ENCODE measurements at regions not wholly inside any gene's neighbourhood (a gene's known extent, or its start where the extent isn't known, plus 50 kb on each side); places are given as distances from the start of the nearest gene placed in this dataset.

DNA sequence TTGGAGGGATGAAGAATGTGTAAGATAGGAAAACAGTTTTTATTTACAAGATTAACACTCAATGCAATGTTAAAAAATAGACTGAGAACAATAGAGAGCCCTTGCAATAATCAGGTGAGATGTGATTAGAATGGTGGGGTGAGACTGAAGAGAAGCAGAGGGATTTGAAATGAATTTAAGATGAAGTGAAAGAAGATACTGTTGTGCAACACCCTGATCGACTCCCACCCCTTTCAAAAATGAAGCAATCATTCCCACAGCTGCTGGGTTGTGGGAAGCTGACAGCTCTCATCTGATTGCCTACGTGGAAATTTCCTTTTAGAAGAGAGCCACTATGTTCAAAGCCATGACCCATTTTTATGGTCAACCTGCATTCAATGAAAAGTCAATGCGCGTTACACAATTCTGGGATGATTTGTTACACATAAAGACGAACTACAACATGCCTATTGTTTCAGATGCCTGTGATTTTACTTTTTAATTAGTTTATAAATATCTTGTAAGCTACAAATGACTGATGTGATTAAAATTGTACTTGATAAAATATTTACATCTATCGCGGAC, 1374.8 kb downstream of the PCDH9 start:
- POLR2A ChIA-PET: no interaction called here
- Histone ChIP-seq H3K27me3 (ENCODE audit: control insufficient read depth, insufficient read depth, low read length) (no peaks in the 10 kb centered on the region), H3K9me3 (ENCODE audit: control insufficient read depth, insufficient read depth, low read length) (no peaks in the 10 kb centered on the region), H3K27ac (ENCODE audit: low read depth, low read length) (no peak overlapping the region), H3K4me3 (ENCODE audit: low read depth, low read length) (no peak overlapping the region)
- CTCF ChIA-PET: no interaction called here
- DNase-seq (ENCODE audit: low read depth, low spot score): no peak
- TF ChIP-seq CTCF (IDR thresholded peaks at IDR 0.05; ENCODE audit: low read depth, low read length): no peak

DNA sequence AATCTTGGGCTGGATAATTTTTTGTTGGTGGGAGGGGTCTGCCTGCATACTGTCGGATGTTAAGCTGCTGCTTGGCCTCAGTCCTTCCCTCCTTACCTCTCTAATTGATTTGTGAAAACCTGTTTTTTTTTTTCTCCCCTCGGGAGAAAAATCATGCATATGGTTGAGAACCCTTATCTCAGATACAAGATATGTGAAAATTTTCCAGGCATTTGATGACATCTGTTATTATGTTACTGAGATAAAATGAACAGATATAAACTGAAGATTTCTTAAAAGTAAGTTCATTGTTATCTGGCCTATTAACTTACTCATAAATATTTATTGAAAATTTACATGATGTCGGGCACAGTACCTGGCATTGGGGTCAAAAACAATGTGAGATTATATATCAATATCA, 1375.7 kb downstream of the PCDH9 start:
- no peak overlapping the region for H3K4me3 ChIP-seq (ENCODE audit: low read depth, low read length)
- DNase-seq (ENCODE audit: low read depth, low spot score): no peak
- ChIA-PET POLR2A (no interaction called here), CTCF (no interaction called here)
- H3K27ac ChIP-seq (ENCODE audit: low read depth, low read length): no peak overlapping the region
- no peak for TF ChIP-seq CTCF (IDR thresholded peaks at IDR 0.05; ENCODE audit: low read depth, low read length)
- no peaks in the 10 kb centered on the region for H3K9me3 ChIP-seq (ENCODE audit: control insufficient read depth, insufficient read depth, low read length)
- H3K27me3 ChIP-seq (ENCODE audit: control insufficient read depth, insufficient read depth, low read length): no peaks in the 10 kb centered on the region

DNA sequence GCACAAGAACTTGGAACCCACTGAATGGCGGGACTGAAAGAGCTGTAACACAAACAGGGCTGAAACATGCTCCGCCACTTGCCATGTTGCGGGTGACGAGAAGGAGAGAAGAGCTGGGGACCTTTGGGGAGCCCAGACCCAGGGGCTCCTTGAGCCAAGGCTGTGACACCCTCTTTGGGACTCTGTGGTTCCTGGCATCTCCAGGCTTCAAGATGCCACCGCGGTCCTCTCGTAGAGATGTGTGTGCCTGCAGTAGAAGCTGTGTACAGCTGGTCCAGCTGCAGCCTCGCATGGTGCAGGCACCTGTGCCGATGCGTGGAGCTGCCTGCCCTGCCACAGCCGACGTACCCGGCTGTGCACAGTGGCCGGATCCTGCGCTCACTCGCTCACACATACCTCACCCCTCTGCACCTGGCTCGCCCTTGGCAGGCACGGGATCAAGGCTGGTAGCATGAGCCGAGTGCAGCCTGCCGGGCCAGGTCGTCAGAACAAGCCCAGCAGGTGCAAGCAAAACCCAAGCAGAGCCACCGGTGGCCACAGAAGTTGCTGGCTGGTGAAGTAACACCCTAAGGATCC, 1385.8 kb downstream of the PCDH9 start:
- H3K9me3 ChIP-seq (ENCODE audit: control insufficient read depth, insufficient read depth, low read length): peaks cover 3% of the 10 kb centered on the region; the same call in 1 of the 2 replicates
- no peaks in the 10 kb centered on the region for H3K27me3 ChIP-seq (ENCODE audit: control insufficient read depth, insufficient read depth, low read length)
- CTCF ChIA-PET: no interaction called here
- no peak overlapping the region for H3K4me3 ChIP-seq (ENCODE audit: low read depth, low read length)
- TF ChIP-seq CTCF (IDR thresholded peaks at IDR 0.05; ENCODE audit: low read depth, low read length): no peak
- H3K27ac ChIP-seq (ENCODE audit: low read depth, low read length): no peak overlapping the region
- DNase-seq (ENCODE audit: low read depth, low spot score): no peak
- POLR2A ChIA-PET: no interaction called here

GRCh38 chr13:65843314-65843731, 1386.8 kb downstream of the PCDH9 start:
- no peak for TF ChIP-seq CTCF (IDR thresholded peaks at IDR 0.05; ENCODE audit: low read depth, low read length)
- Histone ChIP-seq H3K27ac (ENCODE audit: low read depth, low read length) (no peak overlapping the region), H3K4me3 (ENCODE audit: low read depth, low read length) (no peak overlapping the region), H3K27me3 (ENCODE audit: control insufficient read depth, insufficient read depth, low read length) (no peaks in the 10 kb centered on the region), H3K9me3 (ENCODE audit: control insufficient read depth, insufficient read depth, low read length) (peaks cover 3% of the 10 kb centered on the region; the same call in 1 of the 2 replicates)
- ChIA-PET POLR2A (no interaction called here), CTCF (no interaction called here)
- no peak for DNase-seq (ENCODE audit: low read depth, low spot score)

- Histone ChIP-seq H3K27me3 (ENCODE audit: control insufficient read depth, insufficient read depth, low read length) (no peaks in the 10 kb centered on the region), H3K4me3 (ENCODE audit: low read depth, low read length) (no peak overlapping the region), H3K27ac (ENCODE audit: low read depth, low read length) (no peak overlapping the region), H3K9me3 (ENCODE audit: control insufficient read depth, insufficient read depth, low read length) (peaks cover 3% of the 10 kb centered on the region; the same call in 1 of the 2 replicates)
- POLR2A ChIA-PET: no interaction called here
- CTCF ChIA-PET: no interaction called here
- no peak for TF ChIP-seq CTCF (IDR thresholded peaks at IDR 0.05; ENCODE audit: low read depth, low read length)
- DNase-seq (ENCODE audit: low read depth, low spot score): no peak
Observed at GRCh38 chr13:65841156-65841555, 1389.0 kb downstream of the PCDH9 start.

All from AG04450 (cell line).